ENCODE measurements at regions not wholly inside any gene's neighbourhood (a gene's known extent, or its start where the extent isn't known, plus 50 kb on each side); places are given as distances from the start of the nearest gene placed in this dataset.

DNA sequence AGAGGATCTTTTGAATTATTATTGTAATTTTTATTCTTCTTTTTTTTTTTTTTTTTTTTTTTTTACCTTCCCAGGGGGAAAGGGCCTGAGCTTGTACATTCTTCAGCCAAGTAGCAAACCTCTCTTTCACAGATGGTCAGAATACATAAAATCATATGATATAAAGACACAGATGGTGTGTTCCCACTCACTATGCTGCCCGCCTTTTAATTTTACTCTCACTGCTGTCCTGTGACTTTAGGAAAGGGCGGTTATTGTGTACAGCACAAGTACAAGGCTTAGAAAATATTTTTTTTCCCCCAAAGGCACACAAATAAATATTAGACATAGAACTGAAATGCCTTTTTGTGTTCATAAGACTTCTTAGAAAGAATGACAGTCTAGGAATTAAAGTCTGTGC is 213.6 kb downstream of the RPS24 start:
- H3K9me3 ChIP-seq (ENCODE audit: low read length): no peaks in the 10 kb centered on the region
- no peak for DNase-seq (ENCODE audit: low spot score)
- no peaks in the 10 kb centered on the region for H4K20me1 ChIP-seq (ENCODE audit: insufficient read depth, low read length)
- no peaks in the 10 kb centered on the region for H3K9me2 ChIP-seq (ENCODE audit: insufficient read depth, low read length)
- intact Hi-C loops (cut with micrococcal nuclease; ENCODE audit: unreplicated experiment): no loop called here
- H3K4me3 ChIP-seq (ENCODE audit: low read depth, low read length, poor library complexity, severe bottlenecking): no peak overlapping the region
- H3K36me3 ChIP-seq (ENCODE audit: insufficient read depth, low read length): no peaks in the 10 kb centered on the region
- no TSS peak for BruUV-seq (replicated peaks)
- no peak overlapping the region for H3K27ac ChIP-seq (ENCODE audit: low read depth, low read length, poor library complexity, severe bottlenecking)
- ChIA-PET CTCF (ENCODE audit: unreplicated experiment) (no interaction called here), POLR2A (no interaction called here)
- no peaks in the 10 kb centered on the region for H3K79me2 ChIP-seq (ENCODE audit: insufficient read depth, low read depth, low read length)
- no peak for TF ChIP-seq EZH2phosphoT487 (IDR thresholded peaks at IDR 0.05; ENCODE audit: borderline replicate concordance, low read depth, low read length)
- TF ChIP-seq, protein P1, sequence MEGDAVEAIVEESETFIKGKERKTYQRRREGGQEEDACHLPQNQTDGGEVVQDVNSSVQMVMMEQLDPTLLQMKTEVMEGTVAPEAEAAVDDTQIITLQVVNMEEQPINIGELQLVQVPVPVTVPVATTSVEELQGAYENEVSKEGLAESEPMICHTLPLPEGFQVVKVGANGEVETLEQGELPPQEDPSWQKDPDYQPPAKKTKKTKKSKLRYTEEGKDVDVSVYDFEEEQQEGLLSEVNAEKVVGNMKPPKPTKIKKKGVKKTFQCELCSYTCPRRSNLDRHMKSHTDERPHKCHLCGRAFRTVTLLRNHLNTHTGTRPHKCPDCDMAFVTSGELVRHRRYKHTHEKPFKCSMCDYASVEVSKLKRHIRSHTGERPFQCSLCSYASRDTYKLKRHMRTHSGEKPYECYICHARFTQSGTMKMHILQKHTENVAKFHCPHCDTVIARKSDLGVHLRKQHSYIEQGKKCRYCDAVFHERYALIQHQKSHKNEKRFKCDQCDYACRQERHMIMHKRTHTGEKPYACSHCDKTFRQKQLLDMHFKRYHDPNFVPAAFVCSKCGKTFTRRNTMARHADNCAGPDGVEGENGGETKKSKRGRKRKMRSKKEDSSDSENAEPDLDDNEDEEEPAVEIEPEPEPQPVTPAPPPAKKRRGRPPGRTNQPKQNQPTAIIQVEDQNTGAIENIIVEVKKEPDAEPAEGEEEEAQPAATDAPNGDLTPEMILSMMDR (conservative IDR thresholded peaks at IDR 0.05; ENCODE audit: low read length): no peak
- peaks cover 14% of the 10 kb centered on the region for H3K4me1 ChIP-seq (ENCODE audit: insufficient read depth, low read length, poor library complexity, severe bottlenecking)
- no peak overlapping the region for H2AFZ ChIP-seq (ENCODE audit: low read length)
- no peak overlapping the region for H3K4me2 ChIP-seq (ENCODE audit: low read length)

DNA sequence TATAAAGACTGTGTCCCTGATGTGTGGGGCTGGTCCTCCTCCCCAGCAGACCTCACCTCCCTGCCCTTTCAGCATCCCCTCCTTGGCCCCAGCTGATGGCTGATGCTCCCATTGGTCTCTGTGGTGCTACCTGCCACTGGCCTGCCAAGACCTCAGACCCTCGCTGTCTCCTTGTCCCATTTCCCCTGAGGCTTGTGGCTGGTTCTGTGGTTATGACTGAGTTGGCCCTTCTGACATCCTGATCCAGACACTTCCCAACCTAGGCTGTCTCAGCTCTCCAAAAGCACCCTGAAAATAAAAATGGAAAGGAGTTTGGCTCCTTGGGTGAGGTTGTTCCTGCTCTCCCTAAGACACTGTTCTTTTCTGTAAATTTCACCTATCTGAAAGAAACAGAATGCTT is 214.2 kb downstream of the RPS24 start:
- no peaks in the 10 kb centered on the region for H4K20me1 ChIP-seq (ENCODE audit: insufficient read depth, low read length)
- H3K4me2 ChIP-seq (ENCODE audit: low read length): no peak overlapping the region
- DNase-seq (ENCODE audit: low spot score): no peak
- H3K4me1 ChIP-seq (ENCODE audit: insufficient read depth, low read length, poor library complexity, severe bottlenecking): peaks cover 14% of the 10 kb centered on the region
- TF ChIP-seq, protein P1 (conservative IDR thresholded peaks at IDR 0.05; ENCODE audit: low read length): no peak
- TF ChIP-seq EZH2phosphoT487 (IDR thresholded peaks at IDR 0.05; ENCODE audit: borderline replicate concordance, low read depth, low read length): no peak
- H2AFZ ChIP-seq (ENCODE audit: low read length): no peak overlapping the region
- H3K36me3 ChIP-seq (ENCODE audit: insufficient read depth, low read length): no peaks in the 10 kb centered on the region
- no peak overlapping the region for H3K4me3 ChIP-seq (ENCODE audit: low read depth, low read length, poor library complexity, severe bottlenecking)
- no peaks in the 10 kb centered on the region for H3K9me2 ChIP-seq (ENCODE audit: insufficient read depth, low read length)
- ChIA-PET CTCF (ENCODE audit: unreplicated experiment) (no interaction called here), POLR2A (no interaction called here)
- no peak overlapping the region for H3K27ac ChIP-seq (ENCODE audit: low read depth, low read length, poor library complexity, severe bottlenecking)
- H3K79me2 ChIP-seq (ENCODE audit: insufficient read depth, low read depth, low read length): no peaks in the 10 kb centered on the region
- no peaks in the 10 kb centered on the region for H3K9me3 ChIP-seq (ENCODE audit: low read length)
- intact Hi-C loops (cut with micrococcal nuclease; ENCODE audit: unreplicated experiment): no loop called here
- BruUV-seq (replicated peaks): no TSS peak

GRCh38 chr10:78248651-78249464 is 215.2 kb downstream of the RPS24 start:
- H2AFZ ChIP-seq (ENCODE audit: low read length): no peak overlapping the region
- H3K36me3 ChIP-seq (ENCODE audit: insufficient read depth, low read length): no peaks in the 10 kb centered on the region
- H3K27ac ChIP-seq (ENCODE audit: low read depth, low read length, poor library complexity, severe bottlenecking): no peak overlapping the region
- no peaks in the 10 kb centered on the region for H4K20me1 ChIP-seq (ENCODE audit: insufficient read depth, low read length)
- no peaks in the 10 kb centered on the region for H3K9me2 ChIP-seq (ENCODE audit: insufficient read depth, low read length)
- DNase-seq (ENCODE audit: low spot score): no peak
- ChIA-PET POLR2A (interaction anchor here (0.9 to 1.0 kb wide), 3 partner anchors 13 to 55 kb away, joined by 3 read pairs; no protein-coding TSS in a partner anchor), CTCF (ENCODE audit: unreplicated experiment) (no interaction called here)
- no peak overlapping the region for H3K4me2 ChIP-seq (ENCODE audit: low read length)
- no peaks in the 10 kb centered on the region for H3K79me2 ChIP-seq (ENCODE audit: insufficient read depth, low read depth, low read length)
- H3K4me3 ChIP-seq (ENCODE audit: low read depth, low read length, poor library complexity, severe bottlenecking): no peak overlapping the region
- TF ChIP-seq, protein P1 (conservative IDR thresholded peaks at IDR 0.05; ENCODE audit: low read length): no peak
- no peak for TF ChIP-seq EZH2phosphoT487 (IDR thresholded peaks at IDR 0.05; ENCODE audit: borderline replicate concordance, low read depth, low read length)
- BruUV-seq (replicated peaks): no TSS peak
- peaks cover 14% of the 10 kb centered on the region for H3K4me1 ChIP-seq (ENCODE audit: insufficient read depth, low read length, poor library complexity, severe bottlenecking)
- intact Hi-C loops (cut with micrococcal nuclease; ENCODE audit: unreplicated experiment): no loop called here
- no peaks in the 10 kb centered on the region for H3K9me3 ChIP-seq (ENCODE audit: low read length)

Measured in OCI-LY7 (cell line).